ENCODE measurements at regions not wholly inside any gene's neighbourhood (a gene's known extent, or its start where the extent isn't known, plus 50 kb on each side); places are given as distances from the start of the nearest gene placed in this dataset.

DNA sequence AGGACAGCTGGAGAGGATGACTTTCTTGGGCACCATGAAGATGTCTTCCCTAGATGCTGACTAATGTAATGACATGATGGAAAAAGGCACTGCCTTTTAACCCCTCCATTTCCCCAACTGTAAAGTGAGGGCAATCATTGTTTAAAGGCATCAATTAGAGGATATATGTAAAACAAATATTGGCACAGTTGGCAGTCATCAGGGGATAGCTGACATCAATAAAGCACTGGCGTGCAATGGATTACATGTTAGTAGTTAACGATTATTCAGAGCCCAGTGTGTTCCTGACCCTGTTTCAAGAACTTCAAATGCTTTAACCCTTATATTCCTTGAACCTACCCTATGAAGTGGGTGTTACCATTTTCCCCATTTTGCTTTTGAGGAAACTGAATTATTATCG, 100.7 kb downstream of the TMEM114 start:
- no peak for DNase-seq
- no peak for TF ChIP-seq CTCF (IDR thresholded peaks at IDR 0.05; ENCODE audit: low read depth, low read length, missing control alignments)
- Histone ChIP-seq H3K4me3 (ENCODE audit: low read depth, low read length) (no peak overlapping the region), H3K36me3 (replicated peaks) (no peaks in the 10 kb centered on the region), H3K27me3 (replicated peaks) (no peaks in the 10 kb centered on the region), H3K27ac (no peak overlapping the region)
- in situ Hi-C loops (cut with HindIII; ENCODE audit: low pct_ligation_motif_present, low sequenced_read_pairs): no loop called here

DNA sequence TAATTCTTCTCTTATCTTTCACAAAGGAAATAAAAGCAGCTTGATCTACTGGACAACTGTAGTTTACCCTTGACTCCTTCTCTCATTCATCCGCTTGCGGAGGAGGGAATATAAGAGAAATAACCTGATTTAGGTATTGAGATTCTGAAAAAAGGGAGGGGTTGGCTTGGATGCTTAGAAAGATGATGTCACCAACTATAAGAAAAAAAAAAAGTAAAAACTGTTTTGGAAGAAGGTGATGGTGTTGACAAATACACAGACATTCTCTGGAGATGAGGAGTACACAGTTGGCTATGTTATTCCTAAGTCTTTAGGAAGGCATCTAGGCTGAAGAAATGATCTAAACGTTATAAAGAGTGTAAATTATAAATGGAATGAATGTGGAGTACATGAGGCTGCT, 103.3 kb downstream of the TMEM114 start:
- in situ Hi-C loops (cut with HindIII; ENCODE audit: low pct_ligation_motif_present, low sequenced_read_pairs): no loop called here

GRCh38 chr16:8483396-8483795, 106.9 kb downstream of the TMEM114 start:
- no peak for DNase-seq
- Histone ChIP-seq H3K27me3 (replicated peaks) (no peaks in the 10 kb centered on the region), H3K27ac (no peak overlapping the region), H3K4me3 (ENCODE audit: low read depth, low read length) (no peak overlapping the region), H3K36me3 (replicated peaks) (no peaks in the 10 kb centered on the region)
- TF ChIP-seq CTCF (IDR thresholded peaks at IDR 0.05; ENCODE audit: low read depth, low read length, missing control alignments): no peak
- in situ Hi-C loops (cut with HindIII; ENCODE audit: low pct_ligation_motif_present, low sequenced_read_pairs): no loop called here

More for the DNA sequence above, 103.3 kb downstream of the TMEM114 start:
- DNase-seq: no peak
- no peak for TF ChIP-seq CTCF (IDR thresholded peaks at IDR 0.05; ENCODE audit: low read depth, low read length, missing control alignments)
- no peak overlapping the region for H3K4me3 ChIP-seq (ENCODE audit: low read depth, low read length)
- H3K36me3 ChIP-seq (replicated peaks): no peaks in the 10 kb centered on the region
- no peaks in the 10 kb centered on the region for H3K27me3 ChIP-seq (replicated peaks)
- H3K27ac ChIP-seq: no peak overlapping the region

GRCh38 chr16:8481810-8482209, 108.5 kb downstream of the TMEM114 start:
- Histone ChIP-seq H3K36me3 (replicated peaks) (no peaks in the 10 kb centered on the region), H3K4me3 (ENCODE audit: low read depth, low read length) (no peak overlapping the region), H3K27ac (no peak overlapping the region), H3K27me3 (replicated peaks) (no peaks in the 10 kb centered on the region)
- DNase-seq: no peak
- TF ChIP-seq CTCF (IDR thresholded peaks at IDR 0.05; ENCODE audit: low read depth, low read length, missing control alignments): no peak
- in situ Hi-C loops (cut with HindIII; ENCODE audit: low pct_ligation_motif_present, low sequenced_read_pairs): no loop called here

DNA sequence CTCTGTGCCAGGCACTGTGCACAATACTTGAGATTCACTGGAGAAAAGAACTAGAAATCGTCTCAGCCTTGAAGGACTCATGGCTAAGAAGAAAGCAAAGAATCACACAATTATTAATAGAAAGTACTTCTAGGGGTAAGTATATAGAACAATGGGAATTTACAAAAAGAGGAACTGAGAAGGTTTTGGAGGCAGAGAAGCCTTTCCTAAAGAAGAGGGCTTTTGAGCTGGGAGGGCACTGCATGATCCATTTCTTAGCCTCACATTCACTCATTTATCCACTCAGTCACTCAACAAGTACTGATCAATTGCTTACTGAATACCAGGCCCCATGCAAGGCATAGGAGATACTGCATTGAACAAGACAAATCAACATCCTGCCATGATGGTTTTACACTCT, 113.5 kb downstream of the TMEM114 start:
- H3K36me3 ChIP-seq (replicated peaks): no peaks in the 10 kb centered on the region
- TF ChIP-seq CTCF (IDR thresholded peaks at IDR 0.05; ENCODE audit: low read depth, low read length, missing control alignments): no peak
- no peak overlapping the region for H3K27ac ChIP-seq

GRCh38 chr16:8474587-8474986, 115.7 kb downstream of the TMEM114 start:
- Histone ChIP-seq H3K4me3 (ENCODE audit: low read depth, low read length) (no peak overlapping the region), H3K36me3 (replicated peaks) (no peaks in the 10 kb centered on the region), H3K27me3 (replicated peaks) (no peaks in the 10 kb centered on the region), H3K27ac (no peak overlapping the region)
- no peak for TF ChIP-seq CTCF (IDR thresholded peaks at IDR 0.05; ENCODE audit: low read depth, low read length, missing control alignments)
- DNase-seq: no peak
- in situ Hi-C loops (cut with HindIII; ENCODE audit: low pct_ligation_motif_present, low sequenced_read_pairs): no loop called here

More for the DNA sequence above, 113.5 kb downstream of the TMEM114 start:
- Histone ChIP-seq H3K4me3 (ENCODE audit: low read depth, low read length) (no peak overlapping the region), H3K27me3 (replicated peaks) (no peaks in the 10 kb centered on the region)
- DNase-seq: no peak
- in situ Hi-C loops (cut with HindIII; ENCODE audit: low pct_ligation_motif_present, low sequenced_read_pairs): no loop called here

Measured in brain microvascular endothelial cell (primary cell).